ENCODE measurements at regions not wholly inside any gene's neighbourhood (a gene's known extent, or its start where the extent isn't known, plus 50 kb on each side); places are given as distances from the start of the nearest gene placed in this dataset.

DNA sequence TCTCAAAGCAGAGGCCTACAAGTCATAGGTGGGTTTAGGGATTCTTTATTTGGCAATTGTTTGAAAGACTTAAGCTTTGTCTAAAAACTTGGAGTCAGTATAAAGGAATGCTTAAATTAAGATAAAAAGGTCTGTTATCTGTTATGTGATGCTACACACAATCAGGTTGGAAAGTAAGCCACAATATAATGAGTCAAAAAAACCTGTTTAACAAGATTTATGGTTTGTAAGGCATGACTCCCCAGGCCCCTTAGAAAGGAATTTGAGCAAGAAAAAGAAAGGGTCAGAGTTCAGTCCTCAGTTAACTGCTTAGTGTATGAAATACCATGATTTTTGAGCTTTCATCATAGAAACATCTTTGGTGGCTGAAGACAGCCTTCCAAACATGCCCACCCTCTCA is 66.8 kb upstream of the HMGN3 start:
- ATAC-seq (no peak), DNase-seq (no peak)
- Histone ChIP-seq H3K4me1 (ENCODE audit: control insufficient read depth, insufficient read depth, low read length) (no peaks in the 10 kb centered on the region), H3K4me3 (ENCODE audit: low read length) (no peak overlapping the region), H3K27ac (ENCODE audit: low read length) (no peak overlapping the region), H3K27me3 (ENCODE audit: control insufficient read depth, insufficient read depth) (no peaks in the 10 kb centered on the region), H3K9me3 (ENCODE audit: control insufficient read depth, low read length) (no peaks in the 10 kb centered on the region)
- intact Hi-C loops (cut with DNase I): no loop called here

- whole genome bisulfite sequencing: 87% methylated on average over 1 of the region's 1 CpG
- no peak overlapping the region for H3K4me3 ChIP-seq (ENCODE audit: low read length)
These were observed 61.7 kb upstream of the HMGN3 start for GRCh38 chr6:79296211-79296610.

More at GRCh38 chr6:79296211-79296610, 61.7 kb upstream of the HMGN3 start:
- intact Hi-C loops (cut with DNase I): no loop called here
- Histone ChIP-seq H3K27me3 (ENCODE audit: control insufficient read depth, insufficient read depth) (no peaks in the 10 kb centered on the region), H3K27ac (ENCODE audit: low read length) (no peak overlapping the region), H3K9me3 (ENCODE audit: control insufficient read depth, low read length) (no peaks in the 10 kb centered on the region), H3K4me1 (ENCODE audit: control insufficient read depth, insufficient read depth, low read length) (no peaks in the 10 kb centered on the region)
- no peak for ATAC-seq
- DNase-seq: no peak

Measured in right cardiac atrium (tissue), 5 donors.